AG04450 (cell line): ENCODE measurements at regions not wholly inside any gene's neighbourhood (a gene's known extent, or its start where the extent isn't known, plus 50 kb on each side); places are given as distances from the start of the nearest gene placed in this dataset.

Source experiments
- CTCF ChIA-PET: fragments of 300-600, 350-600 bp; formaldehyde crosslinking; extraction: SDS; loops from one replicate; lab custom pipeline; 2022; ENCODE audit warnings: antibody characterized with exemption, inconsistent platforms; lab: Charles Lee
- POLR2A ChIA-PET: fragments of 350-600 bp; formaldehyde crosslinking; extraction: SDS; loops from one replicate; lab custom pipeline; 2021; ENCODE audit warnings: antibody characterized with exemption, inconsistent platforms; lab: Yijun Ruan, JAX
- DNase-seq: peaks from one replicate; pipeline ENCODE4 v3.0.0-alpha.2; 2011; ENCODE audit warnings: low read depth, low spot score
- H3K27ac ChIP-seq: one replicate; pipeline ENCODE4 v1.5.1; 2012; ENCODE audit warnings: low read depth, low read length, control low read depth
- H3K27me3 ChIP-seq: one replicate; pipeline ENCODE4 v1.6.0; 2012; ENCODE audit warnings: low read length; ENCODE audit not compliant: control insufficient read depth, insufficient read depth
- H3K4me3 ChIP-seq: 2 replicates; pipeline ENCODE4 v1.5.1; 2011; ENCODE audit warnings: mild to moderate bottlenecking, low read depth, low read length, control low read depth
- H3K9me3 ChIP-seq: 2 replicates; pipeline ENCODE4 v1.5.1; 2012; ENCODE audit warnings: low read length; ENCODE audit not compliant: control insufficient read depth, insufficient read depth
- TF ChIP-seq, protein P1 (sequence below): IDR thresholded peaks from 2 replicates; pipeline ENCODE4 v1.5.1; 2011; ENCODE audit warnings: low read depth, low read length, control low read depth, inconsistent platforms

- H3K27me3 ChIP-seq: no peaks in the 10 kb centered on the region
- ChIA-PET POLR2A (no interaction called here), CTCF (no interaction called here)
- DNase-seq: no peak
- H3K9me3 ChIP-seq: no peaks in the 10 kb centered on the region
- TF ChIP-seq, protein P1, sequence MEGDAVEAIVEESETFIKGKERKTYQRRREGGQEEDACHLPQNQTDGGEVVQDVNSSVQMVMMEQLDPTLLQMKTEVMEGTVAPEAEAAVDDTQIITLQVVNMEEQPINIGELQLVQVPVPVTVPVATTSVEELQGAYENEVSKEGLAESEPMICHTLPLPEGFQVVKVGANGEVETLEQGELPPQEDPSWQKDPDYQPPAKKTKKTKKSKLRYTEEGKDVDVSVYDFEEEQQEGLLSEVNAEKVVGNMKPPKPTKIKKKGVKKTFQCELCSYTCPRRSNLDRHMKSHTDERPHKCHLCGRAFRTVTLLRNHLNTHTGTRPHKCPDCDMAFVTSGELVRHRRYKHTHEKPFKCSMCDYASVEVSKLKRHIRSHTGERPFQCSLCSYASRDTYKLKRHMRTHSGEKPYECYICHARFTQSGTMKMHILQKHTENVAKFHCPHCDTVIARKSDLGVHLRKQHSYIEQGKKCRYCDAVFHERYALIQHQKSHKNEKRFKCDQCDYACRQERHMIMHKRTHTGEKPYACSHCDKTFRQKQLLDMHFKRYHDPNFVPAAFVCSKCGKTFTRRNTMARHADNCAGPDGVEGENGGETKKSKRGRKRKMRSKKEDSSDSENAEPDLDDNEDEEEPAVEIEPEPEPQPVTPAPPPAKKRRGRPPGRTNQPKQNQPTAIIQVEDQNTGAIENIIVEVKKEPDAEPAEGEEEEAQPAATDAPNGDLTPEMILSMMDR: no peak
- no peak overlapping the region for H3K4me3 ChIP-seq
- H3K27ac ChIP-seq: no peak overlapping the region
These were observed 201.7 kb upstream of the PSMD7 start for GRCh38 chr16:74094962-74095361.

DNA sequence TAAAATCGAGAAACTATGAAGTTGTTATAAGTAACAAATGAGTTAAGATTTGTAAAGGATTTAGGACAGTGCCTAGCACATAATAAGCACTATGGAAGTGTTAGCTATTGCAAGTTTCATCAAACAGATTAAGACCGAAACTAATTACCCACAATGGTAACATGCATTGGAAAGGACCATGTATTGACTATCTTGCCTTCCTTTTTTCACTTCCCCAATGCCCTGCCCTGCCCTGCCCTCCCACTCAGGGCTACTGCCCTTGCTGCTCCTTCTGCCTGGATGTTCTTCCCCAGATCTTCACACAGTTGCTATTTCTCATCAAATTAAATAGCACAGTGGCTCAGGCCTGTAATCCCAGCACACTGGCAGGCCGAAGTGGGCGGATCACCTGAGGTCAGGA, 202.1 kb upstream of the PSMD7 start:
- no peak for DNase-seq
- TF ChIP-seq, protein P1: no peak
- no peaks in the 10 kb centered on the region for H3K27me3 ChIP-seq
- H3K27ac ChIP-seq: no peak overlapping the region
- CTCF ChIA-PET: no interaction called here
- no peaks in the 10 kb centered on the region for H3K9me3 ChIP-seq
- no peak overlapping the region for H3K4me3 ChIP-seq
- POLR2A ChIA-PET: no interaction called here

DNA sequence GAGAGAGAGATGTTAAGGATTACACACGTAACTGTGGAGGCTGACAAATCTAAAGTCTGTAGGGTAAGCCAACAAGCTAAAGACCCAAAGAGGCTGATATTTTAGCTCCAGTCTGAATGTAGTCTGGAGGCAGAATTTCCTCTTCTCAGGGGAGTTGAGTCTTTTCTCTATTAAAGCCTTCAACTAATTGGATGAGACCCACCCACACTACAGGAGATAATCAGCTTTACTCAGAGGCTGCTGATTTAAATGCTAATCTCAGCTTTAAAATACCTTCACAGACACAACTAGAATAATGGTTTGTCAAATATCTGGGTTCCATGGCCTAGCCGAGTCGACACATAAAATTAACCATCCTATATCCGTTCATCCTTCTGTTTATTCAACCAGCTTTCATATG, 204.3 kb upstream of the PSMD7 start:
- TF ChIP-seq, protein P1: no peak
- Histone ChIP-seq H3K4me3 (no peak overlapping the region), H3K27ac (no peak overlapping the region), H3K27me3 (no peaks in the 10 kb centered on the region), H3K9me3 (no peaks in the 10 kb centered on the region)
- ChIA-PET CTCF (no interaction called here), POLR2A (no interaction called here)
- no peak for DNase-seq

DNA sequence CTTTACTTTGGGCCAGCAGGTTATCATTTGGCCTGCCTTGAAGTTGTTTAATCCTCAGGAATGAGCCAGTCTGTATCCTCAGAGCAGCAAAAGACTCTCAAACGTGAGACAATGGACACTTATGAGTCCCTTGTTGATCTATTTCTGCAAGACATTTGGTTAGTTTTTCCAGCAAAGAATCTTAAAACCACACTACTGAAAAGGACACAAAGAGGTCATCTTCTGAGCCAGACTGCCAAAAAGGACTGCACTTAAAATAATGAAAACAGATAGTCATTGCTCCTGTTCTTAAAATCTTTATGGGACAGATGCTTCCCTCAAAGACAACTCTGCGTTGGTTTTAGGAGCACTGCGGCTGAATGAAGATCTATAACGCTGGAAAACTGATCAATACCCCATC, 205.7 kb upstream of the PSMD7 start:
- TF ChIP-seq, protein P1: no peak
- Histone ChIP-seq H3K27me3 (no peaks in the 10 kb centered on the region), H3K9me3 (no peaks in the 10 kb centered on the region), H3K27ac (no peak overlapping the region), H3K4me3 (no peak overlapping the region)
- ChIA-PET CTCF (no interaction called here), POLR2A (no interaction called here)
- no peak for DNase-seq

GRCh38 chr16:74083541-74083940, 213.1 kb upstream of the PSMD7 start:
- DNase-seq: no peak
- CTCF ChIA-PET: interaction anchor here (1.3 kb wide), 1 partner anchor 143 kb away, joined by 4 read pairs; no protein-coding TSS in a partner anchor
- Histone ChIP-seq H3K4me3 (no peak overlapping the region), H3K9me3 (no peaks in the 10 kb centered on the region), H3K27me3 (no peaks in the 10 kb centered on the region), H3K27ac (no peak overlapping the region)
- POLR2A ChIA-PET: no interaction called here
- TF ChIP-seq, protein P1: no peak
